GM23338 (cell line): ENCODE measurements at regions not wholly inside any gene's neighbourhood (a gene's known extent, or its start where the extent isn't known, plus 50 kb on each side); places are given as distances from the start of the nearest gene placed in this dataset.

Source experiments
- CREB1 ChIP-seq: fragments of 250-450 bp; sonication (Bioruptor Pico); IDR thresholded peaks from 2 replicates; pipeline ENCODE4 v1.5.0; 2020; ENCODE audit warnings: low read depth, mild to moderate bottlenecking, moderate library complexity
- CTCF ChIP-seq, 2 experiments: fragments of 200-600 bp in 1 of 2; sonication (generic) in 1 of 2; conservative IDR thresholded peaks; 2 replicates each; pipeline versions ENCODE4 v1.5.1 to v1.6.1; 2016 to 2017; ENCODE audit warnings: antibody characterized with exemption in 2 of 2, low read depth in 2 of 2, mild to moderate bottlenecking in 2 of 2, moderate library complexity in 1 of 2
- ETS1 ChIP-seq: IDR thresholded peaks from 2 replicates; pipeline ENCODE4 v1.6.1; 2016; ENCODE audit warnings: antibody characterized with exemption
- EZH2 ChIP-seq: fragments of 200-600 bp; sonication (generic); IDR thresholded peaks from one replicate; pipeline ENCODE4 v1.8.0; 2017; ENCODE audit warnings: antibody characterized with exemption, mild to moderate bottlenecking, low read depth; ENCODE audit not compliant: unreplicated experiment
- EZH2phosphoT487 ChIP-seq: fragments of 200-600 bp; sonication (generic); IDR thresholded peaks from one replicate; pipeline ENCODE4 v1.8.1; 2018; ENCODE audit warnings: antibody characterized with exemption; ENCODE audit not compliant: unreplicated experiment
- JUNB ChIP-seq: IDR thresholded peaks from one replicate; pipeline ENCODE4 v1.6.1; 2016; ENCODE audit warnings: antibody characterized with exemption; ENCODE audit not compliant: unreplicated experiment
- POLR2AphosphoS5 ChIP-seq: IDR thresholded peaks from 2 replicates; pipeline ENCODE4 v1.6.1; 2016; ENCODE audit warnings: antibody characterized with exemption, low read depth
- REST ChIP-seq: IDR thresholded peaks from one replicate; pipeline ENCODE4 v1.6.1; 2018; ENCODE audit warnings: antibody characterized with exemption; ENCODE audit not compliant: unreplicated experiment
- STAT1 ChIP-seq: IDR thresholded peaks from one replicate; pipeline ENCODE4 v1.6.1; 2016; ENCODE audit warnings: antibody characterized with exemption; ENCODE audit not compliant: unreplicated experiment
- ZNF114 ChIP-seq: fragments of 250-450 bp; sonication (Bioruptor Pico); IDR thresholded peaks from 2 replicates; pipeline ENCODE4 v1.5.0; 2020; ENCODE audit warnings: mild to moderate bottlenecking, moderate library complexity
- ZNF462 ChIP-seq: fragments of 250-450 bp; sonication (Bioruptor Pico); IDR thresholded peaks from 2 replicates; pipeline ENCODE4 v1.5.0; 2020; ENCODE audit warnings: mild to moderate bottlenecking, moderate library complexity

- TF ChIP-seq ZNF114 (CRISPR knock-in tag), result no peak
- no peak for TF ChIP-seq EZH2phosphoT487
- TF ChIP-seq EZH2, result no peak
- TF ChIP-seq REST, result no peak
- no peak for TF ChIP-seq CTCF (conservative IDR thresholded peaks at IDR 0.05; ENCODE audit: low read depth in 2 of 2)
- TF ChIP-seq ETS1, result no peak
- no peak for TF ChIP-seq POLR2AphosphoS5
- no peak for TF ChIP-seq JUNB
- TF ChIP-seq CREB1 (CRISPR knock-in tag), result no peak
- no peak for TF ChIP-seq ZNF462 (CRISPR knock-in tag)
- TF ChIP-seq STAT1, result no peak
Observed at GRCh38 chr2:181354626-181355025, 102.6 kb upstream of the ITGA4 start.
